Head of caudate nucleus (tissue), 42 donors: ENCODE measurements at regions not wholly inside any gene's neighbourhood (a gene's known extent, or its start where the extent isn't known, plus 50 kb on each side); places are given as distances from the start of the nearest gene placed in this dataset.
"Not testable (repeated sequence)": the region's sequence is repeated elsewhere in the genome, so short reads cannot be mapped to it uniquely, and the experiment has no call there.

Experiments
- DNase-seq, 42 donors: peaks; one replicate each; pipeline versions ENCODE4 v3.0.0 to v3.0.0-alpha.2; 2020 to 2021; ENCODE audit warnings: mixed read lengths in 7 of 42
- intact Hi-C: fragments of 100-400 bp; cut with DNase I; formaldehyde crosslinking; loops from one replicate; pipeline ENCODE4 v1.15.0; 2022

- no peak for DNase-seq
- intact Hi-C loops, result no loop called here
Observed at GRCh38 chr6:76886900-76887299, 576.4 kb downstream of the HTR1B start.

GRCh38 chr6:76885861-76886301 is 577.4 kb downstream of the HTR1B start:
- DNase-seq, result no peak
- intact Hi-C loops, result no loop called here

- intact Hi-C loops, result no loop called here
- DNase-seq, result no peak
Observed at GRCh38 chr6:76881414-76881813, 581.9 kb downstream of the HTR1B start.

- intact Hi-C loops, result no loop called here
- peak in 9 of 42 donors; percentile 4 to 62 (median 13) for DNase-seq
Observed at GRCh38 chr6:76876922-76877553, 586.3 kb downstream of the HTR1B start.

- DNase-seq, intact Hi-C loops: not testable (repeated sequence)
Observed at GRCh38 chr6:76876430-76876829, 586.9 kb downstream of the HTR1B start.

GRCh38 chr6:76867182-76867581 is 596.1 kb downstream of the HTR1B start:
- DNase-seq, result no peak
- intact Hi-C loops, result no loop called here

- no peak for DNase-seq
- intact Hi-C loops, result no loop called here
Observed at GRCh38 chr6:76866091-76866915, 597.0 kb downstream of the HTR1B start.

- intact Hi-C loops, result no loop called here
- no peak for DNase-seq
Observed at GRCh38 chr6:76862936-76863335, 600.4 kb downstream of the HTR1B start.

- intact Hi-C loops, result no loop called here
- DNase-seq, result peak in 3 of 42 donors; percentile 5 to 48 (median 41)
Observed at GRCh38 chr6:76861403-76861802, 601.9 kb downstream of the HTR1B start.

GRCh38 chr6:76856065-76856464 is 607.2 kb downstream of the HTR1B start:
- intact Hi-C loops, result no loop called here
- DNase-seq, result no peak

GRCh38 chr6:76852776-76853175 is 610.5 kb downstream of the HTR1B start:
- intact Hi-C loops, result no loop called here
- no peak for DNase-seq

- DNase-seq, result not testable (repeated sequence)
Observed at GRCh38 chr6:76849274-76849970, 613.9 kb downstream of the HTR1B start.

GRCh38 chr6:76843054-76843822 is 620.1 kb downstream of the HTR1B start:
- intact Hi-C loops, result no loop called here
- DNase-seq, result no peak

More at GRCh38 chr6:76849274-76849970, 613.9 kb downstream of the HTR1B start:
- intact Hi-C loops, result not testable (repeated sequence)

- intact Hi-C loops, result no loop called here
- DNase-seq, result no peak
Observed at GRCh38 chr6:76840865-76841264, 622.4 kb downstream of the HTR1B start.

GRCh38 chr6:76840041-76840745 is 623.1 kb downstream of the HTR1B start:
- DNase-seq, result no peak
- intact Hi-C loops, result no loop called here

- intact Hi-C loops, result no loop called here
- no peak for DNase-seq
Observed at GRCh38 chr6:76839505-76839904, 623.8 kb downstream of the HTR1B start.

- DNase-seq, result no peak
- intact Hi-C loops, result no loop called here
Observed at GRCh38 chr6:76837564-76837963, 625.7 kb downstream of the HTR1B start.

GRCh38 chr6:76835695-76836094 is 627.6 kb downstream of the HTR1B start:
- intact Hi-C loops, result no loop called here
- no peak for DNase-seq

- intact Hi-C loops, result no loop called here
- DNase-seq, result no peak
Observed at GRCh38 chr6:76835293-76835692, 628.0 kb downstream of the HTR1B start.
